GM23338 (cell line): ENCODE measurements at regions not wholly inside any gene's neighbourhood (a gene's known extent, or its start where the extent isn't known, plus 50 kb on each side); places are given as distances from the start of the nearest gene placed in this dataset.

Experiments used
- ATAC-seq: fragments of 200-7000 bp; cut with Tn5 transposase; 3 replicates; pipeline ENCODE4 v1.9.1; 2020
- DNase-seq: peaks from one replicate; pipeline ENCODE4 v3.0.0-alpha.2; 2015; ENCODE audit warnings: low spot score
- H2AFZ ChIP-seq: fragments of 200-600 bp; sonication (generic); 2 replicates; pipeline ENCODE4 v1.8.0; 2016; ENCODE audit warnings: antibody characterized with exemption, mild to moderate bottlenecking, moderate library complexity
- H3F3A ChIP-seq: fragments of 200-600 bp; sonication (generic); replicated peaks from 2 replicates; pipeline ENCODE4 v1.8.0; 2017; ENCODE audit warnings: antibody characterized with exemption, mixed run types, low read depth
- H3K27ac ChIP-seq: fragments of 200-600 bp; sonication (generic); 2 replicates; pipeline ENCODE4 v1.6.1; 2016; ENCODE audit warnings: low read depth
- H3K27me3 ChIP-seq: fragments of 200-600 bp; sonication (generic); 2 replicates; pipeline ENCODE4 v1.8.0; 2016; ENCODE audit warnings: mild to moderate bottlenecking, mixed run types, moderate library complexity; ENCODE audit not compliant: insufficient read depth
- H3K36me3 ChIP-seq: fragments of 200-600 bp; sonication (generic); 2 replicates; pipeline ENCODE4 v1.8.0; 2016; ENCODE audit warnings: mild to moderate bottlenecking; ENCODE audit not compliant: insufficient read depth
- H3K4me1 ChIP-seq: fragments of 200-600 bp; sonication (generic); 2 replicates; pipeline ENCODE4 v1.8.0; 2016; ENCODE audit warnings: mild to moderate bottlenecking, moderate library complexity; ENCODE audit not compliant: insufficient read depth
- H3K4me2 ChIP-seq: fragments of 200-600 bp; sonication (generic); 2 replicates; pipeline ENCODE4 v1.7.1; 2017; ENCODE audit warnings: mixed run types
- H3K4me3 ChIP-seq: fragments of 200-600 bp; sonication (generic); 2 replicates; pipeline ENCODE4 v1.6.1; 2016; ENCODE audit warnings: mixed run types
- H3K79me2 ChIP-seq: fragments of 200-600 bp; sonication (generic); replicated peaks from 2 replicates; pipeline ENCODE4 v1.8.0; 2017; ENCODE audit warnings: mild to moderate bottlenecking; ENCODE audit not compliant: insufficient read depth
- H3K9me2 ChIP-seq: fragments of 200-600 bp; sonication (generic); 2 replicates; pipeline ENCODE4 v1.8.0; 2017; ENCODE audit not compliant: insufficient read depth
- H4K20me1 ChIP-seq: fragments of 200-600 bp; sonication (generic); replicated peaks from 2 replicates; pipeline ENCODE4 v1.8.0; 2017; ENCODE audit warnings: mild to moderate bottlenecking; ENCODE audit not compliant: insufficient read depth
- H3K27ac Mint-ChIP-seq: 2 replicates; pipeline ENCODE4 v1.8.0; 2020; ENCODE audit warnings: inconsistent platforms, mild to moderate bottlenecking, moderate library complexity, mixed read lengths
- H3K27me3 Mint-ChIP-seq: 3 replicates; pipeline ENCODE4 v1.8.0; 2022; ENCODE audit warnings: low read depth, mild to moderate bottlenecking, moderate library complexity, mixed read lengths, inconsistent platforms; ENCODE audit not compliant: insufficient read depth, poor library complexity
- H3K36me3 Mint-ChIP-seq: 3 replicates; pipeline ENCODE4 v1.8.0; 2021; ENCODE audit warnings: low read depth, mild to moderate bottlenecking, inconsistent platforms, moderate library complexity, mixed read lengths
- H3K4me1 Mint-ChIP-seq: 3 replicates; pipeline ENCODE4 v1.8.0; 2020; ENCODE audit warnings: mild to moderate bottlenecking, inconsistent platforms, mixed read lengths
- H3K4me3 Mint-ChIP-seq: 3 replicates; pipeline ENCODE4 v1.8.0; 2021; ENCODE audit warnings: moderate library complexity, mild to moderate bottlenecking, inconsistent platforms, mixed read lengths
- H3K9me3 Mint-ChIP-seq: 3 replicates; pipeline ENCODE4 v1.8.0; 2020; ENCODE audit warnings: moderate library complexity, mild to moderate bottlenecking, inconsistent platforms, mixed read lengths
- CREB1 ChIP-seq: fragments of 250-450 bp; sonication (Bioruptor Pico); IDR thresholded peaks from 2 replicates; pipeline ENCODE4 v1.5.0; 2020; ENCODE audit warnings: low read depth, mild to moderate bottlenecking, moderate library complexity
- EZH2 ChIP-seq: fragments of 200-600 bp; sonication (generic); IDR thresholded peaks from one replicate; pipeline ENCODE4 v1.8.0; 2017; ENCODE audit warnings: antibody characterized with exemption, mild to moderate bottlenecking, low read depth; ENCODE audit not compliant: unreplicated experiment
- EZH2phosphoT487 ChIP-seq: fragments of 200-600 bp; sonication (generic); IDR thresholded peaks from one replicate; pipeline ENCODE4 v1.8.1; 2018; ENCODE audit warnings: antibody characterized with exemption; ENCODE audit not compliant: unreplicated experiment
- JUNB ChIP-seq: IDR thresholded peaks from one replicate; pipeline ENCODE4 v1.6.1; 2016; ENCODE audit warnings: antibody characterized with exemption; ENCODE audit not compliant: unreplicated experiment
- NANOG ChIP-seq: IDR thresholded peaks from 2 replicates; pipeline ENCODE4 v1.6.1; 2016; ENCODE audit warnings: antibody characterized with exemption, borderline replicate concordance
- POLR2AphosphoS5 ChIP-seq: IDR thresholded peaks from 2 replicates; pipeline ENCODE4 v1.6.1; 2016; ENCODE audit warnings: antibody characterized with exemption, low read depth
- STAT1 ChIP-seq: IDR thresholded peaks from one replicate; pipeline ENCODE4 v1.6.1; 2016; ENCODE audit warnings: antibody characterized with exemption; ENCODE audit not compliant: unreplicated experiment
- ZNF114 ChIP-seq: fragments of 250-450 bp; sonication (Bioruptor Pico); IDR thresholded peaks from 2 replicates; pipeline ENCODE4 v1.5.0; 2020; ENCODE audit warnings: mild to moderate bottlenecking, moderate library complexity
- ZNF331 ChIP-seq: fragments of 250-450 bp; sonication (Bioruptor Pico); IDR thresholded peaks from 2 replicates; pipeline ENCODE4 v1.5.0; 2020; ENCODE audit warnings: low read depth, mild to moderate bottlenecking, moderate library complexity
- TF ChIP-seq, protein P1 (sequence below): fragments of 250-450 bp; sonication (Bioruptor Pico); IDR thresholded peaks from 2 replicates; pipeline ENCODE4 v1.5.0; 2020; ENCODE audit warnings: mild to moderate bottlenecking, moderate library complexity
- TF ChIP-seq, protein P2 (sequence below): IDR thresholded peaks from 2 replicates; pipeline ENCODE4 v1.6.1; 2016; ENCODE audit warnings: antibody characterized with exemption
- TF ChIP-seq, protein P3 (sequence below): IDR thresholded peaks from one replicate; pipeline ENCODE4 v1.6.1; 2018; ENCODE audit warnings: antibody characterized with exemption; ENCODE audit not compliant: unreplicated experiment
- TF ChIP-seq, protein P4 (sequence below), 2 experiments: fragments of 200-600 bp in 1 of 2; sonication (generic) in 1 of 2; conservative IDR thresholded peaks; 2 replicates each; pipeline versions ENCODE4 v1.5.1 to v1.6.1; 2016 to 2017; ENCODE audit warnings: antibody characterized with exemption in 2 of 2, low read depth in 2 of 2, mild to moderate bottlenecking in 2 of 2, moderate library complexity in 1 of 2

DNA sequence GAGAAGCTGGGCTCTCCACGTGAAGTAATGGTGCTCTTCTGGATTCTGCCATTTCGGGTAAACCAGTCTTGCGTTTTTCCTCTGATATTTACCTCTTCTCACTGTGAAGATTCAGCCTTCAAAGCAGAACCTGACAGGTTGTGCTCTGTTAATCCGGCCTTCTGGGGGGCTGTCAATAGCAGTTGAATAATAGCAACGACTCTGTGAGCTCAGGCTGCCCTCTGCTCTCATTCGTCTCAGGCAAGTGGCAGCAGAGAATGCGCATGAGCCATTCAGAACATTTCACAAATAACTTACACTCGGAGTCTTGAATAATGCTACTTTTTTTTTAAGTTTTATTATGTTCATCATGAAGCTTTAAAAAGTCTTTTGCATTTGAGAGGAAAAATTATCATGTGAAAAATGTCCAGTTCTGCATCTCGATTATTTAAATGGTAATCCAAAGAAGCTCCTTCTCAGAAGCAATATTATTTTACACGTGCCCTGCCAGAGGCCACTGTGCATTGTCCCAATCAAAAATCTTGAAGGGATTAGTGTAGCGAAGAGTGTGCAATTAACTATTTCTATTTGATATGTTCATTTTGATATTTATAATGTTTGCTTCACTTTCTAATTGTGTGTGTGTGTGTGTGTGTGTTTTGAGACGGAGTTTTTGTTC lies 354.2 kb upstream of the FAT1 start:
- TF ChIP-seq POLR2AphosphoS5 = no peak
- TF ChIP-seq ZNF114 = no peak
- no peak for TF ChIP-seq ZNF331 (CRISPR knock-in tag)
- no peak for TF ChIP-seq EZH2
- TF ChIP-seq, protein P1, sequence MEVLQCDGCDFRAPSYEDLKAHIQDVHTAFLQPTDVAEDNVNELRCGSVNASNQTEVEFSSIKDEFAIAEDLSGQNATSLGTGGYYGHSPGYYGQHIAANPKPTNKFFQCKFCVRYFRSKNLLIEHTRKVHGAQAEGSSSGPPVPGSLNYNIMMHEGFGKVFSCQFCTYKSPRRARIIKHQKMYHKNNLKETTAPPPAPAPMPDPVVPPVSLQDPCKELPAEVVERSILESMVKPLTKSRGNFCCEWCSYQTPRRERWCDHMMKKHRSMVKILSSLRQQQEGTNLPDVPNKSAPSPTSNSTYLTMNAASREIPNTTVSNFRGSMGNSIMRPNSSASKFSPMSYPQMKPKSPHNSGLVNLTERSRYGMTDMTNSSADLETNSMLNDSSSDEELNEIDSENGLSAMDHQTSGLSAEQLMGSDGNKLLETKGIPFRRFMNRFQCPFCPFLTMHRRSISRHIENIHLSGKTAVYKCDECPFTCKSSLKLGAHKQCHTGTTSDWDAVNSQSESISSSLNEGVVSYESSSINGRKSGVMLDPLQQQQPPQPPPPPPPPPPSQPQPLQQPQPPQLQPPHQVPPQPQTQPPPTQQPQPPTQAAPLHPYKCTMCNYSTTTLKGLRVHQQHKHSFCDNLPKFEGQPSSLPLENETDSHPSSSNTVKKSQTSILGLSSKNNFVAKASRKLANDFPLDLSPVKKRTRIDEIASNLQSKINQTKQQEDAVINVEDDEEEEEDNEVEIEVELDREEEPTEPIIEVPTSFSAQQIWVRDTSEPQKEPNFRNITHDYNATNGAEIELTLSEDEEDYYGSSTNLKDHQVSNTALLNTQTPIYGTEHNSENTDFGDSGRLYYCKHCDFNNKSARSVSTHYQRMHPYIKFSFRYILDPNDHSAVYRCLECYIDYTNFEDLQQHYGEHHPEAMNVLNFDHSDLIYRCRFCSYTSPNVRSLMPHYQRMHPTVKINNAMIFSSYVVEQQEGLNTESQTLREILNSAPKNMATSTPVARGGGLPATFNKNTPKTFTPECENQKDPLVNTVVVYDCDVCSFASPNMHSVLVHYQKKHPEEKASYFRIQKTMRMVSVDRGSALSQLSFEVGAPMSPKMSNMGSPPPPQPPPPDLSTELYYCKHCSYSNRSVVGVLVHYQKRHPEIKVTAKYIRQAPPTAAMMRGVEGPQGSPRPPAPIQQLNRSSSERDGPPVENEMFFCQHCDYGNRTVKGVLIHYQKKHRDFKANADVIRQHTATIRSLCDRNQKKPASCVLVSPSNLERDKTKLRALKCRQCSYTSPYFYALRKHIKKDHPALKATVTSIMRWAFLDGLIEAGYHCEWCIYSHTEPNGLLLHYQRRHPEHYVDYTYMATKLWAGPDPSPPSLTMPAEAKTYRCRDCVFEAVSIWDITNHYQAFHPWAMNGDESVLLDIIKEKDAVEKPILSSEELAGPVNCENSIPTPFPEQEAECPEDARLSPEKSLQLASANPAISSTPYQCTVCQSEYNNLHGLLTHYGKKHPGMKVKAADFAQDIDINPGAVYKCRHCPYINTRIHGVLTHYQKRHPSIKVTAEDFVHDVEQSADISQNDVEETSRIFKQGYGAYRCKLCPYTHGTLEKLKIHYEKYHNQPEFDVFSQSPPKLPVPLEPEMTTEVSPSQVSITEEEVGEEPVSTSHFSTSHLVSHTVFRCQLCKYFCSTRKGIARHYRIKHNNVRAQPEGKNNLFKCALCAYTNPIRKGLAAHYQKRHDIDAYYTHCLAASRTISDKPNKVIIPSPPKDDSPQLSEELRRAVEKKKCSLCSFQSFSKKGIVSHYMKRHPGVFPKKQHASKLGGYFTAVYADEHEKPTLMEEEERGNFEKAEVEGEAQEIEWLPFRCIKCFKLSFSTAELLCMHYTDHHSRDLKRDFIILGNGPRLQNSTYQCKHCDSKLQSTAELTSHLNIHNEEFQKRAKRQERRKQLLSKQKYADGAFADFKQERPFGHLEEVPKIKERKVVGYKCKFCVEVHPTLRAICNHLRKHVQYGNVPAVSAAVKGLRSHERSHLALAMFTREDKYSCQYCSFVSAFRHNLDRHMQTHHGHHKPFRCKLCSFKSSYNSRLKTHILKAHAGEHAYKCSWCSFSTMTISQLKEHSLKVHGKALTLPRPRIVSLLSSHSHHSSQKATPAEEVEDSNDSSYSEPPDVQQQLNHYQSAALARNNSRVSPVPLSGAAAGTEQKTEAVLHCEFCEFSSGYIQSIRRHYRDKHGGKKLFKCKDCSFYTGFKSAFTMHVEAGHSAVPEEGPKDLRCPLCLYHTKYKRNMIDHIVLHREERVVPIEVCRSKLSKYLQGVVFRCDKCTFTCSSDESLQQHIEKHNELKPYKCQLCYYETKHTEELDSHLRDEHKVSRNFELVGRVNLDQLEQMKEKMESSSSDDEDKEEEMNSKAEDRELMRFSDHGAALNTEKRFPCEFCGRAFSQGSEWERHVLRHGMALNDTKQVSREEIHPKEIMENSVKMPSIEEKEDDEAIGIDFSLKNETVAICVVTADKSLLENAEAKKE = no peak
- TF ChIP-seq, protein P2, sequence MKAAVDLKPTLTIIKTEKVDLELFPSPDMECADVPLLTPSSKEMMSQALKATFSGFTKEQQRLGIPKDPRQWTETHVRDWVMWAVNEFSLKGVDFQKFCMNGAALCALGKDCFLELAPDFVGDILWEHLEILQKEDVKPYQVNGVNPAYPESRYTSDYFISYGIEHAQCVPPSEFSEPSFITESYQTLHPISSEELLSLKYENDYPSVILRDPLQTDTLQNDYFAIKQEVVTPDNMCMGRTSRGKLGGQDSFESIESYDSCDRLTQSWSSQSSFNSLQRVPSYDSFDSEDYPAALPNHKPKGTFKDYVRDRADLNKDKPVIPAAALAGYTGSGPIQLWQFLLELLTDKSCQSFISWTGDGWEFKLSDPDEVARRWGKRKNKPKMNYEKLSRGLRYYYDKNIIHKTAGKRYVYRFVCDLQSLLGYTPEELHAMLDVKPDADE = no peak
- TF ChIP-seq JUNB = no peak
- TF ChIP-seq NANOG = no peak
- TF ChIP-seq STAT1 = no peak
- TF ChIP-seq CREB1 = no peak
- TF ChIP-seq, protein P3, sequence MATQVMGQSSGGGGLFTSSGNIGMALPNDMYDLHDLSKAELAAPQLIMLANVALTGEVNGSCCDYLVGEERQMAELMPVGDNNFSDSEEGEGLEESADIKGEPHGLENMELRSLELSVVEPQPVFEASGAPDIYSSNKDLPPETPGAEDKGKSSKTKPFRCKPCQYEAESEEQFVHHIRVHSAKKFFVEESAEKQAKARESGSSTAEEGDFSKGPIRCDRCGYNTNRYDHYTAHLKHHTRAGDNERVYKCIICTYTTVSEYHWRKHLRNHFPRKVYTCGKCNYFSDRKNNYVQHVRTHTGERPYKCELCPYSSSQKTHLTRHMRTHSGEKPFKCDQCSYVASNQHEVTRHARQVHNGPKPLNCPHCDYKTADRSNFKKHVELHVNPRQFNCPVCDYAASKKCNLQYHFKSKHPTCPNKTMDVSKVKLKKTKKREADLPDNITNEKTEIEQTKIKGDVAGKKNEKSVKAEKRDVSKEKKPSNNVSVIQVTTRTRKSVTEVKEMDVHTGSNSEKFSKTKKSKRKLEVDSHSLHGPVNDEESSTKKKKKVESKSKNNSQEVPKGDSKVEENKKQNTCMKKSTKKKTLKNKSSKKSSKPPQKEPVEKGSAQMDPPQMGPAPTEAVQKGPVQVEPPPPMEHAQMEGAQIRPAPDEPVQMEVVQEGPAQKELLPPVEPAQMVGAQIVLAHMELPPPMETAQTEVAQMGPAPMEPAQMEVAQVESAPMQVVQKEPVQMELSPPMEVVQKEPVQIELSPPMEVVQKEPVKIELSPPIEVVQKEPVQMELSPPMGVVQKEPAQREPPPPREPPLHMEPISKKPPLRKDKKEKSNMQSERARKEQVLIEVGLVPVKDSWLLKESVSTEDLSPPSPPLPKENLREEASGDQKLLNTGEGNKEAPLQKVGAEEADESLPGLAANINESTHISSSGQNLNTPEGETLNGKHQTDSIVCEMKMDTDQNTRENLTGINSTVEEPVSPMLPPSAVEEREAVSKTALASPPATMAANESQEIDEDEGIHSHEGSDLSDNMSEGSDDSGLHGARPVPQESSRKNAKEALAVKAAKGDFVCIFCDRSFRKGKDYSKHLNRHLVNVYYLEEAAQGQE = no peak
- no peak for TF ChIP-seq EZH2phosphoT487
- TF ChIP-seq, protein P4, sequence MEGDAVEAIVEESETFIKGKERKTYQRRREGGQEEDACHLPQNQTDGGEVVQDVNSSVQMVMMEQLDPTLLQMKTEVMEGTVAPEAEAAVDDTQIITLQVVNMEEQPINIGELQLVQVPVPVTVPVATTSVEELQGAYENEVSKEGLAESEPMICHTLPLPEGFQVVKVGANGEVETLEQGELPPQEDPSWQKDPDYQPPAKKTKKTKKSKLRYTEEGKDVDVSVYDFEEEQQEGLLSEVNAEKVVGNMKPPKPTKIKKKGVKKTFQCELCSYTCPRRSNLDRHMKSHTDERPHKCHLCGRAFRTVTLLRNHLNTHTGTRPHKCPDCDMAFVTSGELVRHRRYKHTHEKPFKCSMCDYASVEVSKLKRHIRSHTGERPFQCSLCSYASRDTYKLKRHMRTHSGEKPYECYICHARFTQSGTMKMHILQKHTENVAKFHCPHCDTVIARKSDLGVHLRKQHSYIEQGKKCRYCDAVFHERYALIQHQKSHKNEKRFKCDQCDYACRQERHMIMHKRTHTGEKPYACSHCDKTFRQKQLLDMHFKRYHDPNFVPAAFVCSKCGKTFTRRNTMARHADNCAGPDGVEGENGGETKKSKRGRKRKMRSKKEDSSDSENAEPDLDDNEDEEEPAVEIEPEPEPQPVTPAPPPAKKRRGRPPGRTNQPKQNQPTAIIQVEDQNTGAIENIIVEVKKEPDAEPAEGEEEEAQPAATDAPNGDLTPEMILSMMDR (conservative IDR thresholded peaks at IDR 0.05; ENCODE audit: low read depth in 2 of 2) = no peak
- DNase-seq (peak; percentile 34), ATAC-seq (peak; percentile 82)
- no peak overlapping the region for H3K27ac ChIP-seq
- H3K27me3 Mint-ChIP-seq = no peaks in the 10 kb centered on the region
- no peaks in the 10 kb centered on the region for H3K36me3 Mint-ChIP-seq
- no peaks in the 10 kb centered on the region for H3K79me2 ChIP-seq
- peaks cover 23% of the 10 kb centered on the region for H3K4me1 Mint-ChIP-seq
- H3K9me3 Mint-ChIP-seq = no peaks in the 10 kb centered on the region; the same call in 2 of the 3 replicates
- no peak overlapping the region for H2AFZ ChIP-seq
- H3K4me3 ChIP-seq = no peak overlapping the region
- H3K4me3 Mint-ChIP-seq = no peak overlapping the region
- no peaks in the 10 kb centered on the region for H3K27me3 ChIP-seq
- no peaks in the 10 kb centered on the region for H4K20me1 ChIP-seq
- no peaks in the 10 kb centered on the region; the same call in 1 of the 2 replicates for H3F3A ChIP-seq
- no peak overlapping the region for H3K27ac Mint-ChIP-seq
- no peaks in the 10 kb centered on the region for H3K9me2 ChIP-seq
- peaks cover 11% of the 10 kb centered on the region for H3K4me1 ChIP-seq
- peak overlapping the region; percentile 46 for H3K4me2 ChIP-seq
- no peaks in the 10 kb centered on the region for H3K36me3 ChIP-seq
